CD14-positive monocyte (primary cell): ENCODE measurements at regions not wholly inside any gene's neighbourhood (a gene's known extent, or its start where the extent isn't known, plus 50 kb on each side); places are given as distances from the start of the nearest gene placed in this dataset.

Experiments used
- DNase-seq, 3 donors: peaks; one replicate each; pipeline ENCODE4 v3.0.0-alpha.2; 2011 to 2022
- H2AFZ ChIP-seq: 2 replicates; pipeline ENCODE4 v1.6.0; 2012; ENCODE audit warnings: mild to moderate bottlenecking, low read depth, low read length, inconsistent platforms; ENCODE audit not compliant: insufficient read depth, poor library complexity, severe bottlenecking
- H3K27ac ChIP-seq, 2 donors: 1 replicate in 1 of 2; 2 replicates in 1 of 2; pipeline ENCODE4 v1.5.1; 2012 to 2013; ENCODE audit warnings: low read length in 2 of 2, control low read depth in 1 of 2, inconsistent platforms in 1 of 2, low read depth in 1 of 2, mild to moderate bottlenecking in 1 of 2
- H3K27me3 ChIP-seq, 2 donors: one replicate each; pipeline versions ENCODE4 v1.6.0 to v1.6.1; 2011 to 2013; ENCODE audit warnings: low read length in 2 of 2; ENCODE audit not compliant: control insufficient read depth in 2 of 2, insufficient read depth in 2 of 2
- H3K36me3 ChIP-seq, 2 donors: replicated peaks in 1 of 2; 1 replicate in 1 of 2; 2 replicates in 1 of 2; pipeline versions ENCODE4 v1.5.1 to v1.6.1; 2012 to 2013; ENCODE audit warnings: low read length in 2 of 2, control low read depth in 1 of 2, inconsistent platforms in 1 of 2, mild to moderate bottlenecking in 1 of 2; ENCODE audit not compliant: insufficient read depth in 2 of 2, control insufficient read depth in 1 of 2
- H3K4me1 ChIP-seq, 2 donors: 1 replicate in 1 of 2; 2 replicates in 1 of 2; pipeline versions ENCODE4 v1.5.1 to v1.6.1; 2012 to 2013; ENCODE audit warnings: low read length in 2 of 2, control low read depth in 1 of 2, inconsistent platforms in 1 of 2, mild to moderate bottlenecking in 1 of 2, moderate library complexity in 1 of 2; ENCODE audit not compliant: insufficient read depth in 2 of 2, control insufficient read depth in 1 of 2
- H3K4me2 ChIP-seq: replicated peaks from 2 replicates; pipeline ENCODE3; 2012; ENCODE audit warnings: low read length, moderate library complexity, mild to moderate bottlenecking; ENCODE audit not compliant: poor library complexity, severe bottlenecking; ENCODE audit errors: extremely low read depth
- H3K4me3 ChIP-seq, 3 experiments: fragments of 200-600 bp in 1 of 3; sonication (generic) in 1 of 3; replicated peaks in 1 of 3; 1 replicate in 2 of 3; 2 replicates in 1 of 3; pipeline ENCODE4 v1.5.1; 2011 to 2013; ENCODE audit warnings: low read length in 3 of 3, mild to moderate bottlenecking in 3 of 3, control low read depth in 2 of 3, low read depth in 2 of 3, inconsistent platforms in 1 of 3, moderate library complexity in 1 of 3
- H3K79me2 ChIP-seq: 2 replicates; pipeline ENCODE4 v1.6.0; 2012; ENCODE audit warnings: mild to moderate bottlenecking, control low read depth, inconsistent platforms, low read length, moderate library complexity; ENCODE audit not compliant: insufficient read depth
- H3K9ac ChIP-seq: 2 replicates; pipeline ENCODE4 v1.6.0; 2017; ENCODE audit warnings: low read length, mild to moderate bottlenecking; ENCODE audit not compliant: insufficient read depth, poor library complexity, severe bottlenecking
- H3K9me3 ChIP-seq, 2 donors: replicated peaks in 1 of 2; 1 replicate in 1 of 2; 2 replicates in 1 of 2; pipeline versions ENCODE4 v1.5.1 to v1.6.1; 2012 to 2013; ENCODE audit warnings: low read length in 2 of 2, control low read depth in 1 of 2; ENCODE audit not compliant: control insufficient read depth in 1 of 2, insufficient read depth in 1 of 2
- H4K20me1 ChIP-seq: 2 replicates; pipeline ENCODE4 v1.6.0; 2012; ENCODE audit warnings: mild to moderate bottlenecking, low read length, control low read depth, moderate library complexity; ENCODE audit not compliant: insufficient read depth
- H3K27ac Mint-ChIP-seq, 7 donors: one replicate each; pipeline ENCODE4 v1.8.0; 2020; ENCODE audit warnings: mild to moderate bottlenecking in 7 of 7, mixed read lengths in 7 of 7, moderate library complexity in 6 of 7, inconsistent platforms in 2 of 7
- H3K27me3 Mint-ChIP-seq, 3 donors: one replicate each; pipeline ENCODE4 v1.8.0; 2021 to 2022; ENCODE audit warnings: low read depth in 3 of 3, mild to moderate bottlenecking in 3 of 3, mixed read lengths in 3 of 3, moderate library complexity in 3 of 3, inconsistent platforms in 1 of 3
- H3K36me3 Mint-ChIP-seq, 2 donors: one replicate each; pipeline ENCODE4 v1.8.0; 2020; ENCODE audit warnings: mixed read lengths in 2 of 2, inconsistent platforms in 1 of 2, mild to moderate bottlenecking in 1 of 2
- H3K4me1 Mint-ChIP-seq: one replicate; pipeline ENCODE4 v1.8.0; 2020; ENCODE audit warnings: mild to moderate bottlenecking, mixed read lengths
- H3K4me3 Mint-ChIP-seq, 2 donors: one replicate each; pipeline ENCODE4 v1.8.0; 2020; ENCODE audit warnings: mild to moderate bottlenecking in 2 of 2, mixed read lengths in 2 of 2, moderate library complexity in 1 of 2
- H3K9me3 Mint-ChIP-seq, 7 donors: one replicate each; pipeline ENCODE4 v1.8.0; 2020 to 2022; ENCODE audit warnings: mixed read lengths in 7 of 7, mild to moderate bottlenecking in 6 of 7, moderate library complexity in 6 of 7, inconsistent platforms in 2 of 7
- CTCF ChIP-seq: fragments of 200-600 bp; IDR thresholded peaks from one replicate; pipeline ENCODE4 v1.8.0; 2022; ENCODE audit warnings: antibody characterized with exemption, mild to moderate bottlenecking
- WGBS: methylation state at CpG from one replicate; pipeline ENCODE4 v1.1.5; 2013; ENCODE audit warnings: missing lambda C conversion rate; ENCODE audit not compliant: insufficient coverage; 5-methylcytosine and 5-hydroxymethylcytosine counted together
- intact Hi-C, 2 donors: fragments of 100-400 bp; cut with micrococcal nuclease; formaldehyde crosslinking; loops; one replicate each; pipeline versions ENCODE4 v1.15.0 to v1.15.1; 2023

- H3K9ac ChIP-seq, result no peak overlapping the region
- peaks cover 0 to 2% of the 10 kb centered on the region in 2 donors for H3K36me3 Mint-ChIP-seq
- no peak overlapping the region for H2AFZ ChIP-seq
- DNase-seq, result no peak
- H3K4me3 Mint-ChIP-seq, result no peak overlapping the region
- H3K36me3 ChIP-seq, result no peaks in the 10 kb centered on the region
- H3K27me3 ChIP-seq, result no peaks in the 10 kb centered on the region
- H3K27ac ChIP-seq, result no peak overlapping the region
- H3K4me3 ChIP-seq, result no peak overlapping the region
- H3K9me3 Mint-ChIP-seq, result peaks cover 0 to 5% (median 3%) of the 10 kb centered on the region in 7 donors
- H3K4me1 Mint-ChIP-seq, result no peaks in the 10 kb centered on the region
- no peak overlapping the region for H3K4me2 ChIP-seq
- TF ChIP-seq CTCF, result no peak
- no peaks in the 10 kb centered on the region for H3K9me3 ChIP-seq
- no peaks in the 10 kb centered on the region for H4K20me1 ChIP-seq
- H3K27me3 Mint-ChIP-seq, result no peaks in the 10 kb centered on the region
- H3K79me2 ChIP-seq, result no peaks in the 10 kb centered on the region
- H3K27ac Mint-ChIP-seq, result no peak overlapping the region
- intact Hi-C loops, result no loop called here
- H3K4me1 ChIP-seq, result no peaks in the 10 kb centered on the region
Observed at GRCh38 chr2:147549054-147549453, 295.8 kb upstream of the ACVR2A start.

GRCh38 chr2:147548451-147548850 is 296.4 kb upstream of the ACVR2A start:
- Mint-ChIP-seq H3K36me3 (peaks cover 0 to 2% of the 10 kb centered on the region in 2 donors), H3K4me3 (no peak overlapping the region), H3K4me1 (no peaks in the 10 kb centered on the region), H3K27ac (no peak overlapping the region), H3K27me3 (no peaks in the 10 kb centered on the region), H3K9me3 (peaks cover 0 to 5% (median 3%) of the 10 kb centered on the region in 7 donors)
- Histone ChIP-seq H3K4me1 (no peaks in the 10 kb centered on the region), H3K4me3 (no peak overlapping the region), H3K36me3 (no peaks in the 10 kb centered on the region), H3K4me2 (no peak overlapping the region), H3K9me3 (no peaks in the 10 kb centered on the region), H4K20me1 (no peaks in the 10 kb centered on the region), H3K79me2 (no peaks in the 10 kb centered on the region), H2AFZ (no peak overlapping the region), H3K9ac (no peak overlapping the region), H3K27me3 (no peaks in the 10 kb centered on the region), H3K27ac (no peak overlapping the region)
- TF ChIP-seq CTCF, result no peak
- DNase-seq, result no peak
- WGBS, result no CpG with 5 or more reads among the region's 1 CpG
- intact Hi-C loops, result no loop called here
